SU-DHL-6 (cell line): ENCODE measurements at regions not wholly inside any gene's neighbourhood (a gene's known extent, or its start where the extent isn't known, plus 50 kb on each side); places are given as distances from the start of the nearest gene placed in this dataset.

Source experiments
- H2AFZ ChIP-seq: fragments of 200-600 bp; sonication (generic); 2 replicates; pipeline ENCODE4 v1.6.1; 2014; ENCODE audit warnings: low read depth, mild to moderate bottlenecking, moderate library complexity, mixed read lengths, antibody characterized with exemption, low read length; ENCODE audit not compliant: severe bottlenecking
- H3F3A ChIP-seq: fragments of 200-600 bp; shearing (Covaris generic); 2 replicates; pipeline ENCODE4 v1.6.0; 2016; ENCODE audit warnings: antibody characterized with exemption, mild to moderate bottlenecking; ENCODE audit not compliant: insufficient read depth
- H3K27ac ChIP-seq: fragments of 200-600 bp; sonication (generic); 2 replicates; pipeline ENCODE4 v1.5.1; 2016; ENCODE audit warnings: low read depth, mild to moderate bottlenecking, low read length, moderate library complexity, mixed read lengths
- H3K27me3 ChIP-seq: fragments of 200-600 bp; sonication (generic), shearing (Covaris generic); 2 replicates; pipeline ENCODE4 v1.6.0; 2014; ENCODE audit warnings: mild to moderate bottlenecking, low read length
- H3K36me3 ChIP-seq: fragments of 200-600 bp; sonication (generic); 2 replicates; pipeline ENCODE4 v1.6.1; 2014; ENCODE audit warnings: mild to moderate bottlenecking, low read length, mixed read lengths
- H3K4me2 ChIP-seq: fragments of 300-600, 200-600 bp; shearing (Covaris generic), sonication (generic); 2 replicates; pipeline ENCODE4 v1.6.0; 2014; ENCODE audit warnings: low read length, low read depth, mild to moderate bottlenecking; ENCODE audit not compliant: poor library complexity, severe bottlenecking
- H3K4me3 ChIP-seq: fragments of 200-600 bp; sonication (generic); 2 replicates; pipeline ENCODE4 v1.5.1; 2014; ENCODE audit warnings: antibody characterized with exemption, low read length, mild to moderate bottlenecking, mixed read lengths; ENCODE audit not compliant: insufficient read depth, poor library complexity, severe bottlenecking
- H3K79me2 ChIP-seq: fragments of 200-600 bp; sonication (generic); 2 replicates; pipeline ENCODE4 v1.6.1; 2014; ENCODE audit warnings: mild to moderate bottlenecking, low read length, moderate library complexity; ENCODE audit not compliant: insufficient read depth
- H3K9ac ChIP-seq: fragments of 200-600 bp; sonication (generic); 2 replicates; pipeline ENCODE4 v1.7.0; 2014; ENCODE audit warnings: mild to moderate bottlenecking, low read length
- H3K9me2 ChIP-seq: fragments of 200-600 bp; sonication (generic); replicated peaks from 2 replicates; pipeline ENCODE4 v1.6.1; 2014; ENCODE audit warnings: low read length; ENCODE audit not compliant: insufficient read depth
- H3K9me3 ChIP-seq: fragments of 200-600 bp; sonication (generic); 2 replicates; pipeline ENCODE4 v1.6.1; 2014; ENCODE audit warnings: low read length, mixed read lengths; ENCODE audit not compliant: insufficient read depth
- H4K20me1 ChIP-seq: fragments of 200-600 bp; sonication (generic); 2 replicates; pipeline ENCODE4 v1.6.1; 2014; ENCODE audit warnings: low read depth, mild to moderate bottlenecking, antibody characterized with exemption, low read length, moderate library complexity, mixed read lengths
- CTCF ChIP-seq: fragments of 200-600 bp; sonication (generic); IDR thresholded peaks from one replicate; pipeline ENCODE4 v1.5.1; 2017; ENCODE audit warnings: antibody characterized with exemption, mild to moderate bottlenecking, low read length, moderate library complexity; ENCODE audit not compliant: insufficient read depth, poor library complexity, severe bottlenecking
- EZH2phosphoT487 ChIP-seq: fragments of 200-600 bp; sonication (generic), shearing (Covaris generic); conservative IDR thresholded peaks from 2 replicates; pipeline ENCODE4 v1.6.1; 2018; ENCODE audit warnings: mild to moderate bottlenecking, antibody characterized with exemption, low read length, moderate library complexity, mixed read lengths

GRCh38 chr2:236646871-236647270, 77.2 kb downstream of the ACKR3 start:
- Histone ChIP-seq H3K27me3 (no peaks in the 10 kb centered on the region), H3K36me3 (no peaks in the 10 kb centered on the region), H3K4me3 (no peak overlapping the region), H3K79me2 (no peaks in the 10 kb centered on the region), H3K4me2 (no peak overlapping the region), H4K20me1 (no peaks in the 10 kb centered on the region), H3K27ac (no peak overlapping the region), H2AFZ (no peak overlapping the region), H3F3A (no peaks in the 10 kb centered on the region), H3K9me3 (no peaks in the 10 kb centered on the region), H3K9ac (no peak overlapping the region), H3K9me2 (no peaks in the 10 kb centered on the region)
- TF ChIP-seq CTCF (no peak), EZH2phosphoT487 (no peak)

GRCh38 chr2:236647621-236648020, 78.0 kb downstream of the ACKR3 start:
- H3K27me3 ChIP-seq: no peaks in the 10 kb centered on the region
- H3K79me2 ChIP-seq: no peaks in the 10 kb centered on the region
- H3F3A ChIP-seq: no peaks in the 10 kb centered on the region
- H3K36me3 ChIP-seq: no peaks in the 10 kb centered on the region
- no peak overlapping the region for H3K9ac ChIP-seq
- no peaks in the 10 kb centered on the region for H4K20me1 ChIP-seq
- no peak overlapping the region for H3K27ac ChIP-seq
- TF ChIP-seq EZH2phosphoT487: no peak
- no peak for TF ChIP-seq CTCF
- H3K9me3 ChIP-seq: no peaks in the 10 kb centered on the region
- H3K9me2 ChIP-seq: no peaks in the 10 kb centered on the region
- no peak overlapping the region for H3K4me3 ChIP-seq
- H3K4me2 ChIP-seq: no peak overlapping the region
- no peak overlapping the region for H2AFZ ChIP-seq

- Histone ChIP-seq H2AFZ (no peak overlapping the region), H4K20me1 (no peaks in the 10 kb centered on the region), H3K36me3 (no peaks in the 10 kb centered on the region), H3K9ac (no peak overlapping the region), H3K27ac (no peak overlapping the region), H3K27me3 (no peaks in the 10 kb centered on the region), H3K79me2 (no peaks in the 10 kb centered on the region), H3K4me3 (no peak overlapping the region), H3K9me3 (no peaks in the 10 kb centered on the region), H3K4me2 (no peak overlapping the region), H3F3A (no peaks in the 10 kb centered on the region), H3K9me2 (no peaks in the 10 kb centered on the region)
- TF ChIP-seq EZH2phosphoT487: no peak
- no peak for TF ChIP-seq CTCF
These were observed 84.2 kb downstream of the ACKR3 start for GRCh38 chr2:236653863-236654262.

GRCh38 chr2:236654496-236654895, 84.9 kb downstream of the ACKR3 start:
- Histone ChIP-seq H3K27me3 (no peaks in the 10 kb centered on the region), H2AFZ (no peak overlapping the region), H3K4me3 (no peak overlapping the region), H3K9me3 (no peaks in the 10 kb centered on the region), H4K20me1 (no peaks in the 10 kb centered on the region), H3K27ac (no peak overlapping the region), H3K79me2 (no peaks in the 10 kb centered on the region), H3K36me3 (no peaks in the 10 kb centered on the region), H3K9ac (no peak overlapping the region), H3K4me2 (no peak overlapping the region), H3F3A (no peaks in the 10 kb centered on the region), H3K9me2 (no peaks in the 10 kb centered on the region)
- TF ChIP-seq CTCF (no peak), EZH2phosphoT487 (no peak)
